A549 (cell line): ENCODE measurements at regions not wholly inside any gene's neighbourhood (a gene's known extent, or its start where the extent isn't known, plus 50 kb on each side); places are given as distances from the start of the nearest gene placed in this dataset.

Source experiments
- CTCF ChIP-seq: fragments of >200 bp; sonication (Bioruptor Twin); formaldehyde crosslinking; IDR thresholded peaks from 3 replicates; pipeline ENCODE4 v1.5.1; 2016
- KDM5A ChIP-seq: fragments of 200-600 bp; sonication (generic); IDR thresholded peaks from 2 replicates; pipeline ENCODE4 v1.6.1; 2016; ENCODE audit warnings: antibody characterized with exemption, mild to moderate bottlenecking
- MAZ ChIP-seq: fragments of 150-350 bp; IDR thresholded peaks from 2 replicates; pipeline ENCODE4 v1.6.1; 2014; ENCODE audit warnings: antibody characterized with exemption, low read depth, low read length, borderline replicate concordance
- MYC ChIP-seq: IDR thresholded peaks from 2 replicates; pipeline ENCODE4 v1.6.1; 2012; ENCODE audit warnings: mild to moderate bottlenecking, inconsistent platforms, low read length, improper control_type of control experiment, borderline replicate concordance
- RCOR1 ChIP-seq: fragments of 150-350 bp; IDR thresholded peaks from 2 replicates; pipeline ENCODE4 v1.6.1; 2014; ENCODE audit warnings: antibody characterized with exemption, low read length, low read depth
- REST ChIP-seq: fragments of 200-600 bp; sonication (generic); IDR thresholded peaks from 2 replicates; pipeline ENCODE4 v1.6.1; 2016; ENCODE audit warnings: antibody characterized with exemption, mild to moderate bottlenecking, moderate library complexity
- SMC3 ChIP-seq: fragments of >200 bp; sonication (Bioruptor Twin); formaldehyde crosslinking; IDR thresholded peaks from 3 replicates; pipeline ENCODE4 v1.6.1; 2018; ENCODE audit warnings: inconsistent platforms
- ZFP36 ChIP-seq: fragments of 450-650 bp; IDR thresholded peaks from 2 replicates; pipeline ENCODE4 v1.6.1; 2014; ENCODE audit warnings: borderline replicate concordance; ENCODE audit not compliant: partially characterized antibody
- TF ChIP-seq, protein P1 (sequence below): fragments of 150-350 bp; IDR thresholded peaks from 2 replicates; pipeline ENCODE4 v1.6.1; 2014; ENCODE audit warnings: low read depth, mild to moderate bottlenecking, low read length

DNA sequence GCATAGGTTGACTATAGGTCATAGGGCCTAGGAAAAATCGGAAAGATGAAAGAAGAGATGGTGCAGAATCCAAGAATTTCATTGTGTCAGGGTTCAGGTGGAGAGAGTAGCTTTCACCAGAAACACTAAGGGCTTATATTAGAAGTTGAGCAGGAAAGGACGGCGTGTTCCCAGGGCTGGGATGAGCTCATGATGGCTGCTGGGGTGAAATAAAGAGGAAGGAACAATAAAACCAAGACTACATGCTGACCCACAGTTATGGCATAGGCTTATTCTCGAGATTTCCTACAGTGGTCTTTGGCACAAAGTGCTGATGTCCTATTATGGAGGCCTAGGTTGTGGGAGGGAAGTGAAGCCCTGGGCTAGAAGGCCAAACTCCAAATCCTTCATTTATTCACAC, 195.8 kb downstream of the PTEN start:
- TF ChIP-seq CTCF: no peak
- no peak for TF ChIP-seq KDM5A
- no peak for TF ChIP-seq ZFP36
- no peak for TF ChIP-seq RCOR1
- TF ChIP-seq, protein P1, sequence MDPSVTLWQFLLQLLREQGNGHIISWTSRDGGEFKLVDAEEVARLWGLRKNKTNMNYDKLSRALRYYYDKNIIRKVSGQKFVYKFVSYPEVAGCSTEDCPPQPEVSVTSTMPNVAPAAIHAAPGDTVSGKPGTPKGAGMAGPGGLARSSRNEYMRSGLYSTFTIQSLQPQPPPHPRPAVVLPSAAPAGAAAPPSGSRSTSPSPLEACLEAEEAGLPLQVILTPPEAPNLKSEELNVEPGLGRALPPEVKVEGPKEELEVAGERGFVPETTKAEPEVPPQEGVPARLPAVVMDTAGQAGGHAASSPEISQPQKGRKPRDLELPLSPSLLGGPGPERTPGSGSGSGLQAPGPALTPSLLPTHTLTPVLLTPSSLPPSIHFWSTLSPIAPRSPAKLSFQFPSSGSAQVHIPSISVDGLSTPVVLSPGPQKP: no peak
- no peak for TF ChIP-seq REST
- no peak for TF ChIP-seq MYC
- TF ChIP-seq SMC3: no peak
- TF ChIP-seq MAZ: no peak
